HG02884 (cell line): ENCODE measurements at regions not wholly inside any gene's neighbourhood (a gene's known extent, or its start where the extent isn't known, plus 50 kb on each side); places are given as distances from the start of the nearest gene placed in this dataset.

Experiments used
- ATAC-seq: cut with Tn5 transposase; IDR thresholded peaks from one replicate; pipeline ENCODE4 v1.9.1; 2021; ENCODE audit warnings: mild to moderate bottlenecking, moderate library complexity; ENCODE audit not compliant: unreplicated experiment

DNA sequence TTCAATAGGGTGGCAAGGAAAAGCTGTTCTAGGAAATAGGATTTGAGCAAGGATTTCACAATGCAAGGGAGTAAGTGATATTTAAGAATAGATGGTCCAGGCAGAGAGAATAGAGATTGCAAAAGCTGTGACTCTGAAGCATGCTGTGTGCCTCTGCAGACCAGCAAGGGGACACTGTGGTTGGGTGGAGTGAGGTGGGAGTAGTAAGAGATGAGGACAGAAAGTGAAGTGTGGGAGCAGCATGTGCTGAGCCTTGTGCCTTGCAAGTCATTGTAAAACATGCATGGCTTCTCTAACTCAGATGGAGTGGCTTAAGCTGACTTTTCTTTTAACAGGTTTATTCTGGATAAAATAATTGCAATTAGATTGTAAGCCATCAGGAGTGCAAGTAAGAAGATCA, 442.4 kb downstream of the CCSER2 start:
- ATAC-seq, result no peak

DNA sequence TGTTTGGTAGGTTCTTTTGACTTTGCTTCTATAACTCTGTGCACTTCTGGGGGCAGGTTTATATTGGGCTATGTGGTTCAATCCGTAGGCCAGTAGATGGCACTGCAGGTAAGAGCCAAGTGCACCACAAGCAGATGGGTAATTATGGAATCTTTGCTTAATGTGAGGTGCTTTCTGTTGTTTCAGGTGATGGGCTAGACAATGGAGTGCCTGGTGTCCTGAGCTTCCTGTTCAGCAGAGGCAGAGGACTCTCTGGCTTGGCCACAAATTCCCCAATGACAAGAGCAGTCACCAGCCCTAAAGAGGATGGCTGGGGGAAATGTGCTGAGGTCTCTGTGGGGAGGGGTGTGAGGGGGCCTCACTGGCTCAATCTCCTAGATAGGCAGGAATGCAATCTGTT, 455.0 kb downstream of the CCSER2 start:
- ATAC-seq, result peak; percentile 93

DNA sequence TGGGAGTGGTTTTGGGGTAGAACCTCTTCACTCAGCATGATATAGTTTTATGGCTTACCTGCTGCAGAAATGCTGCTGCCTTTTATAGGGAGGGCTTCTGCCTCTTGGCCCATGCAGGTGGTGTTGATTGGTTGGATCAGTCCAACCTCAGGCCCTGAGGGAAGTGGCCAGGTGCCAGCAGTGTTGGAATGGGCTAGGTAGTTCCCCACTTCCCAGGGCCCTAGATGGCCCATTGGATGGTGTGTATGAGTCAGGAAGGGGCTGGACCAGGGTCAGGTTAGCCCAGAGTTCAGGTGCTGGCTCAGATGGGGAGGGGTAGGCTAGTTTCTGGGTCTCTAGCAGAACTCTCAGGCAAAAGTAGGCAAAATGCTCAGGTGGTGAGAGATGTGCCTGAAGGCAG, 455.5 kb downstream of the CCSER2 start:
- ATAC-seq, result no peak

DNA sequence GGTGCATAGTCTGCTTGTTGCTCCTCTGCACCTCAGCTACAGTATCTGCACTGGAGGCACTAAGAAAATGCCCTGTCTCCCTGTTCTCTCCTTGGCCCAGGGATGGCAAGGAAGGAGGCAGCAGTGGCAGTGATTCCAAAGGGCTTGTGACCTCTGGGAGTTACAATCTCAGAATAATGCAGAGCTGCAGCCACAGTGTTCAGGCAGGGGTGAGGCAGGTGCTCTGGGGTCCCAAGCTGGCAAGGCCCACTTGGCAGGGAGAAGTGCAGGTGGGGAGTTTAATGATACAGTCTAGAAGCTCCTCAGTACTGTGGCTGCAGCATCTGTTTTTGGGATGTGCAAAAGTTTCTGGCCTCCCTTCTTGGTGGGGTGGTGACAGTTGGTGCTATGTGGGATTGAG, 456.4 kb downstream of the CCSER2 start:
- no peak for ATAC-seq

DNA sequence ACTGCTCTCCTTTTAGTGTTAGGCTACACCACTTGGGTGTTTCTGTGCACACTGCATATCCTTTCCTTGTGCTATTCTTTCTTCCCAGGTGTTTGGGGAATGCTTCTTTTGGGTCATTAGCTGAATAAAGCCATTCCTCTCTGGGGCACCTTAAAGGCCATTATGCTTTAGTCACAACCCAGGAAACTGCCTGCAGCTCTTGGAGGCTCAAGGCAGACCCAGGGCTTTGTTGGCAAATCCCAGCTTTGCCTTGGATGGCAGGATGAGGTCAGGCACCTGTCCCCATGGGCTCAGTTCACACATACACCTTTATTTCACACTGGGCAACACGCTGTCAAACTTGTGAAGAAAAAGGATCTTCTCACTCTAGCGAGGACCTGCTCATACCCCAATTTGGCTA, 460.6 kb downstream of the CCSER2 start:
- ATAC-seq, result no peak

DNA sequence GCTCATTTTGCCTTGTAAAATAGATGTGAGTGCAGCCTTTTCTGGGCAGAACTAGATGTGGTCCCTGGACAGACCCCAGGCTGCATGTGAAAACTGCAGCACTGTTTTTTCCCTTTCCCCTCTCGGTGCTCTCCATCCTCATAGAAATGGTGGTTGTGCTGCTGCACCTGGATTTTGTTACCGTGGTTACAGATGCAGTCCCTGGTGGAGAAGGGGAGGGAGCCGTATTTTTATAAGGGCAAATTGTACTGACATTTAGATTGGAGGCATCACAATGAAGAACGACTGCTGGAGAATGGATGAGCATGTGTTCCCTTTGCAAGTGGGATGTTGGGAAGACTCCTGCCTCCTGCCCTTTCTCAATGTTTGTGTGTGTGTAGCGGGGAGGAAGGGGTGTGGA, 469.9 kb downstream of the CCSER2 start:
- no peak for ATAC-seq

DNA sequence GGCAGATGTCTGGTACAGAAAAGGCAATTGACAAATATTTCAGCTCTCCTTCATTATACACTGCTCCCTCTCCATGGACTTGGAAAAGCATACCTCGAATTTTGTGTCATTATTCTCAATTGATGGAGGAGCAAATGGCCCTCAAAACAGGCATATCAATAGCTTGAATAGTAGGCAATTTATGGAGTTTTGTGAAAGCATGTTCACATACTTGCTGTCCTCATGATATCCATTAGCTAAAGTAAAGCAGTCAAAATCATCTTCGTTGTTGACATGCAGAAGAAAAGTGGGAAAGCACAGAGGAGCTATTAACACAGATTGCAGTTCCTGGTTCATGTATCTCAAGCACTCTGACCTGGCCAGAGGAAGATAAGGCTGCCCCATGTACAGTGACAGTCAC, 472.8 kb downstream of the CCSER2 start:
- ATAC-seq, result no peak

DNA sequence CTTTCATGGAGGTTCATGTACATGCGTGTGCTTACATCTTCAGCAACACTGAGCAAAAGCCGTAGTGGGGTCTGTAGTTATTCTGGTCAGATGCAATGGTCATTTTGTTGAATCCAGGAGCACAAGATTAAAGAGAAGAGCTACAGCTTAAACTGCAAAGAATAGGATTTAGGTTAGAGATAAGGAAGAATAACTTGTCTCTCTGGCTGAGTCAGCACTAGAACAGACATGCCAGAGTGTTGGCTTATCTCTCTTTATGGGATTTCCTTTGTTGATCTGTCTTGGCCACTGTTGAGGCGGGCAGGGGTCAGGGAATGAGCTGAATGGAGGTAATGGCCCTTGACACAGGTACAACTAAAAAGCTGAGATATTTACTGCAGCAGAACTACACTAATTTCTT, 473.5 kb downstream of the CCSER2 start:
- ATAC-seq, result no peak

DNA sequence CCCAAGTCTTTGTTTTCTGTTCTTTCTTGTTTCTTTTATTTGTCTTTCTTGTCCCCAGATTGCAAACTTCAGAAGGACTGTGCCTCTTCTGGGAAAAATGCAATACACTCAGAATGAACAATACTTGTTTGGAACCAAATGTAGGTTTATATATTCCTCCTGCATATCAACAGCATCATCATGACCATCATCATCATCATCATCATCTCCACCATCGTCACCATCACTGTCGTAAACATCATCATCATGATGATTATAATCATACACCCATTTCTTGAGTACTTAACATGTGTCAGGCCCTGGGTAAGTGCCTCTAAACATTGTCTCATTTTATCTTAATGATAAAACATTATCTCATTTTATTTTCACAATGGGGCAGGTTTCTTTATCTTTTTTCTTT, 476.8 kb downstream of the CCSER2 start:
- no peak for ATAC-seq

DNA sequence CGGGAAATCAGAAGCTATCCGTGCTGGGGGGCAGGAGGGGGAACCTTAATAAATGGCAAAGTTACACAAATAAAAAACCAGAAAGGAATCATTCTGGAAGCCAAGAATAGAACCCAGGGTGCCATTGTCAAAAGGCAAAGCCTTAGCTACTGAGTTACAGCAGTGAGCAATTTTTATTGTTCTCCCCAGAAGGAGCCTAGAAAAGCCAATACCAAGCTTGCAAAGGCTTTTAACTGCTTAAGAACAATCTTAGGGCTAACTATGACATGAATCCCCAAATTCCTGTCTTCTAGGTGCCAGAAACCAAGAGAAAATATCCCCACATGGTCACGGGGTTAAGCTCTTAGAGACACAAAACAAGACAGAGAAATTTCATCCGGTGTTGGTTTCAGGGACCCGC, 482.7 kb downstream of the CCSER2 start:
- ATAC-seq, result no peak

DNA sequence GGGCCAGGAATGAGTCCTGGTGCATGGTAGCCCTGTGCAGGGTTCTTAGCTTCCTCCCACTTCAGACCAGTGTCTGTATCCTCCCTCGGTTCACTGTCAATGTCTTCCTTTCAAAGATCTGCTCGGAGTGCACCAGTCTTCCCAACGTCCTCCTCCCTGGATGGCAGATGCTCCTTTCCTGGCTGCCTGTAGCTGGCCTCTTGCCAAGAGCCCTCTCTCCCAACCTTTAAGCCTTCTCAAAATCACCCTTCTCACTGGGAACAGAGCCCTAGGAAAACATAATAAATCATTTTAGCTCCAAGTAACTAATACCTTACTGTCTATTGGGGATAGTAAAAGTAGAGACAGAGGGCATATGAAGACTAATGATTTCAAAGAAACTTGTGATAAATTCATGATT, 490.6 kb downstream of the CCSER2 start:
- ATAC-seq, result no peak

DNA sequence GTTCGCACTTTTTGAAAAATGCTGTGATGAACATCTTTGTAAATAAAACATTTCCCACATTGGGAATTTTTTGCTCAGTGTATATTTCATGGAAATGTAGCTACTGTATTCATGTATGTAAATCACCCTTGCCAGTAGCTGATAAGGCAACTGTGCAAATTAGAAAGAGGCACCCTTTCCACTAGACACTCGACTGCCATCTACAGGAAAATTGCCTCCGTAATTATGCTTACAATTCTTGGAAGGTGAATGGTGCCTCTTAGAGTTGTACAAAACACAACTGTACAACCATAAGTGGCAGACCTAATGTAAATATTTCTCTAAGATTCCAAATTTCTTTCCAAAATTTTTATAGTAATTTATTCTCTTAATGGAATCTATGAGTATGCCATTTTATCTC, 491.7 kb downstream of the CCSER2 start:
- ATAC-seq, result no peak

DNA sequence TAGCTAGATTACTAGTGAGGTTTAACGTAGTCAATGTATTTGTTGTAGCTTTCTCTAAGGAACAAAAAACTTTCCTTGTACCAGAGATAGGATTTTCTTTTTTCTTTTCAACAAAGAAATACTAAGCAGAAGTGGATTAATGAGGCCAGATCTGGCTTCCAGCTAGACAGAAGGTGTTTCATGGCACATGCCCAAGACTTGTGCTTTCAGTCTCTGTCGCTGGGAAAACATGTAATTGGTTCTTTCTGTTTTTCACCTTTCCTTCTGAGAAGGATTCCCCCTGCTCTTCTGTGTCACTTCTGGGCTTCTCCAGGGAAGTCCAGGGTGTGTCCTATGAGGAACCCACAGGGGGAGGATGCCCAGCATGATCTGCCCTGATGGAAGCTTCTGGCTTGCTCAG, 492.2 kb downstream of the CCSER2 start:
- no peak for ATAC-seq

DNA sequence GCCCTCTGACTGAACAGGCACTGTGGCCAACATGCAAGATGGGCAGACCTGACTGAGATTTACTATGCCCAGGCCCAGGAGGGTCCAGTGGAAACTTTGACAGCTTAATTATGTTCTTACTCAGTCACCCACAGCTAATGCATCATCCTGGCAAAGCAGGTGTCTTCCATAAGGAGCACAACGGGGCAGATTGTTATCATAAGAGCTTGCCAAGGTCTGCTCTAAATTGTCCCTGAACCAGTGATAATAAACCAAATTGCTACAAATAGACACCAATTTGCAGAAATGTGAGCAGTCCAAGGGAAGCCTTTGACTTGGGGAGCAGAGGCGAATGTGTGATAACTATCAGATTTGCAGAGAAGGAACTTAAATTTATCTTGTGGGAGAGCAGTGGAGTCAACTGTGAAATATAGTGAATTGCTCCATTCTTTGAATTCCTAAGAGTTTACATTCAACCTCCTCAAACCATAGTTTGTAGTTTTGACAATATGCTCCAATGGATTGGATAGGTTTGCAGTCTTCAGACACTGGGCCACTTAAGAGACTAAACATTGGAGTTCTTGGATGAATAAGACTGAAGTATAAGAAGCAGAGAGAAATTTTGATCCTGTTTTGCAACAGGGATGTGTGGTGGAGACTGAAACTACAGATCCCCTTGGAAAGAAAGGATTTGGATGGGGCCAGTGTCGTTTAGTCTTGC, 494.7 kb downstream of the CCSER2 start:
- ATAC-seq, result no peak

DNA sequence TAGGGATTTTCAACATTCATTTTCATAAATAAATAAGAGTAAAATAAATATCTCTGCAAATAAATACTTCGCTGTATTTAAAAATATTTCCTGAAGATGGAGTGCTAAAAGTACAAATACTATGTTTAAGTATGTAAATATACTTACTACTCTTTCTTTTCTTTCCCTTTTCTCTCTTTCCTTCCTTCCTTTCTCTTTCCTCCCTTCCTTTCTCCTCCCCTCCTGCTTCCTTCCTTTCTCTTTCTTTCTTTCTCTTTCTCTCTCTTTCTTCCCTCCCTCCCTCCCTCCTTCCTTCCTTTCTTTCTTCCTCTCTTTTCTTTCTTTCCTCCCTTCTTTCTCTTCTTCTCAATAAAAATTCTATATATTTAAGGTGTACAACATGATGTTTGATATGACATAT, 496.1 kb downstream of the CCSER2 start:
- no peak for ATAC-seq

DNA sequence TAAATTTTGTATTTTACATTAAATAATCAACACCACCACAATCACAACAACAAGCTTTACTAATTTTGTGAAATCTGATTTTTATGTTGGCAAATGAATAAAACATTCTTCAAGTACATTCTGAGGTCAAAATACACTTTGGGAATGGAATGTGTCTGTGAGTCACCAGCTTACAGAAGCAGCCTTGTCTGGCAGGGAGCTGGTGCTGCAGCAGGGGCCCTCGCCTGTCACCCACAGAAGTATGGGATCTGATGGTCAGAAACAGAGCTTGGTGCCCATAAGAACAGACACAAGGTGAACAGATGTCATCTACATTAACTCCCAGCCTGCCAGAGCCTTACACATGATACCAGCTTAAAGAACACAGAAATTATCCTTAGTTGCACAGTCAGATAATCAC, 496.9 kb downstream of the CCSER2 start:
- no peak for ATAC-seq

DNA sequence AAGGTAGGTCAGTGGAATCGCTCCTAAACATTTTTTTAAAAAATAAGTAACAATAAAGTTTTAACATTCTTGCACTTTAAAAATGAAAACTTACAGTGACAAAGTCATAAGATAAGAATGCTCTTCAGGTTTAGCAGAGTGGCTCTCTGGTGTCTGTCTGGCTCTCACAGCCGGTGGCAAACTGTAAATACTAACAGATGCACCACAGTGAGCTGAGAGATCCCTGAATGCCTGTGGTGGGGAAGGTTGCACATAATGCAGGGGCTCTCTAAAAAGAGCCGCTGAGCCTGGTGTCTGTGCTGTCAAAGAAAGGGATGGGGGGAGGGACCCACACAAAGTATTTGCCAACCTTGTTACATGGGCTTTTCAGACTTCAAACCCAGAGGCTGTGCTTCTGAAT, 498.3 kb downstream of the CCSER2 start:
- no peak for ATAC-seq

DNA sequence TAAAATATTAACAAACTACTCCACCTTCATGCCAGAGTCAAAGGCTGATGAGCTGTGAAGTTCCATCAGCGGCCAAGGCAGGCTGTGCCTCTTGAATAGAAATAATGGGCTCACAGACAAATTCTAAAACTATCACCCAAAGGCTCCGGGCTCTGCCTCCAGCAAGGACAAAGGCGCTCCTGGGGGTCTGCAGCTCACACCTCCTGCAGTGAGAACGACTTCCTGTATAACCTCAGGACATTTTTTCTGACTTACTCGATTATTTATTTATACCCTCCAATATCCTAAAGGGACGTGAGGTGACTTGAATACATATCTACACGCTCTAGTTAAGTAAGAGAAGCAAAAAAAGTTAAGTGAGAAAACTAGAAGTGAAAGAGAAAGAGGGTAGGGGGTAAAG, 500.7 kb downstream of the CCSER2 start:
- ATAC-seq, result no peak

DNA sequence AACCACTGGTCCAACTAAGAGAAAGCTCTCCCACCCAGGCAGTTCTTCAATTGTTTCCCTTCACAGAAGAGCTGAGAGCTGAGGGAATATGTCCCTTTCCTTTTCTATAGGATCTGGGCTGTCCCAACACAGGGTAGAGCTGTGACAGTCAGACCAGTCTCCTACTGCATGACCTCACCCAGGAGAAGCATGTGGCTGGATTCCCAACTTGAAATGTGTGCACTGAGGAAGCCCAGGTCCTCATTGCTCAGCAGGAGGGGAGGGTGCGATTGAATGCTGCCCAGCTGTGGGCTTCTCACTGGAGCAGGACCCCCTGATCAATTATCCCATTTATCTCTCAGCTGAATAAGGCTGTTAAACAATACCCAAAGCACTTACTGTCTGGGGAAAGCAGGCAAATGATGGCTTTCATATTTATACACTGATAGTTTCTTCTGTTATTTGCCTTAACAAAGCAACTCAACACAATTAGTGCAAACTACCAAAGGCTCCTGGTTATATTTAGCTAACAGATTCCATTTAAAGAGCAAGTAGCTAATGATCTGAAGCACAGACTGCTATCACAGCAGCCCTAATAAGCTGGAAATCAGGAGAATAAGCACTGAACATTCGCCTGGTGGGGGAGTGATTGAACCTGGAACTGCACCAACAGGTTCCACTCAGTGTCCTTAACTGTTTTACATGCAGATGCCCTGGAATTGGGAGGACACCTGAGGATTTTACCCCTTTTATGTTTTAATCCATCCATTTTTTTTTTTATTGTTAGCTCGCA, 508.8 kb downstream of the CCSER2 start:
- ATAC-seq, result no peak

DNA sequence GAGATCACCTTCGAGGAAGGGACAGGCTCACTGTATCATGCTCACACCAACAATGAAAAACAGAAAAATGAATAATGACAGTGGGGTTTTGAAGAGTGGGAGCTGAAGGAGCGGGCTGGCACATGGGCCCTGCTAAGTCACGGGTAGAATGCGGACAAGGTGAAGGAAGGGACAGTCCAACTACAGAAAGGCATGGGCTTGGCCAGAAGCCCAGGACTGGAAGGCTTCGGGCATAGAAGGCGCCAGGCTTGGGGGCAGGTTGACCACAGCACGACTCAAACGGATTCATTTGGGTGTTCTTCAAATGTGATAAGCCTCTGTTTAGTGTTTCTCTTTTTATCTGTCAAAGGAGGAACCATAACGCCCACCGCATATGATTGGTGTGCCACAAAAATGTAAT, 509.5 kb downstream of the CCSER2 start:
- no peak for ATAC-seq

DNA sequence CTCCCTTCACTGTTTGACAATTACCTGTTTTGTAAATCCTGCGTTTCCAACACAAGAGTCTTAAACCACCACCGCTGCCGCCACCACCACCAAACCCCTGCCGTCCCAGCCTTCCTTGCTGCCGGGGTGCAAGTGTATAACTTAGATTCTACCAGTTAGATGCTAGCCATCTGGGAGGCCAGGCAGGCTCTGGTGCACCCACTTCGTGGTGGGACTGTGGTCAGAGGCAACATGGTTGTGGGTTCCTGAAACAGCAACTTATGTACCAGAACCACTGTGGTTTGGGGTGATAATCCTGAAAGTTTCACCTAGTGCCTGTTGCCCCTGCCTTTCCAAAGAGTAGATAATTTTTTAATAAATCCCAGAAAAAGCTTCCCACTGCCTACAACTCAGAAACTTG, 510.5 kb downstream of the CCSER2 start:
- no peak for ATAC-seq

DNA sequence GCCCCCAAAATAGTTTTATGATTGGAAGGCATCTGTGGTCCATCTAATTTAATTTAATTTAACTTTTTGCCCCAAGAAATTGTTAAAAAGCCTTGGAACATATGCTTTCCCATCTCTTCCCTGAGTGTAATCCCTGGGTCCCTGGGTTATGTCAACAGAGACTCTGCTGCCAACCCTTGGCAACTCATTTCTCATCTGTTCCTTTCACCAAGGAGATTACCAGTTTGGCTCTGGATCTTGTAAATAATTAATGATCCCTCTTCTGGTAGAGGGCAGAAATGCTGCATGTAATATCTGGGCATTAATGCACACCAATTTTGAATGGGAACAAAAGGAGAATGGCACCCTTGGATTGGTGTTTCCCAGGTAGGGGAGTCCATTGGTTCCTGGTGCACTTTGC, 514.2 kb downstream of the CCSER2 start:
- ATAC-seq, result no peak

DNA sequence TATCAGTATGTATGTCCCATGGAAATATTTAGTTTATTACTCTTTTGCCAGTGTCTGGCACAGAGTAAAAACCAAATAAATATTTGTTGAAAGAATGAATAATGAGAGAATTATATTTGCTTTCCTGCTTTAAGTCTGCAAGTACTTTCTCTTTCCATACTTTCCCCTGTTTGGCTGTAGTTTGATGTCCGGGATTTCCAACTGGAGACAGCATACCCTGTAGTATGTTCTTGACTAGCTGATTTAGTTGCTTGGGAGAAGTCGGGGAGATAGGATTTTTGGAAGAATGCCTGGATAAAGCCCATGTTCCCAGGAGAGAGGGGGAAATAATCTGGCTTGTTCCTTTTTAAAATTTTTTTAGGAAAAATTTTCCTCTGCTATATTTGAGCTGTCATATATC, 516.1 kb downstream of the CCSER2 start:
- ATAC-seq, result no peak
